ENCODE measurements at regions not wholly inside any gene's neighbourhood (a gene's known extent, or its start where the extent isn't known, plus 50 kb on each side); places are given as distances from the start of the nearest gene placed in this dataset.

DNA sequence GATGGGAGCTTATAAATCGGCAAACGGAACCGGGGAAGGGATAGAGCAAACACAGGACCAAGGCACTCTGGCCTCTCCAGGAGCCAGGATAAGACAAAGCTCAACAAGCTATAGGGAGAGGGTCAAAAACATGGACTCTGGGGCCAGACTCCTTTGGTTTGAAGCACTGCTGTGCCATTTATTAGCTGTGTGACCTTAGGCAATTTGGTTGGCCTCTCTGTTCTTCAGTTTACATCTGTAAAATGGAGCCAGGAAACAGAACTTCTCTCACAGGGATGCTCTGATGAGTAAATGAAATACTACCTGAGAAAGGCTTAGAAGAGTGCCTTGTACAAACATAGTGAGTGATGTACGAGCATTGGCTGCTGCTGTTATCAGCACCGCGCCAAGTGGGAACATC lies 213.3 kb upstream of the PWP1 start:
- TF ChIP-seq, protein P1, sequence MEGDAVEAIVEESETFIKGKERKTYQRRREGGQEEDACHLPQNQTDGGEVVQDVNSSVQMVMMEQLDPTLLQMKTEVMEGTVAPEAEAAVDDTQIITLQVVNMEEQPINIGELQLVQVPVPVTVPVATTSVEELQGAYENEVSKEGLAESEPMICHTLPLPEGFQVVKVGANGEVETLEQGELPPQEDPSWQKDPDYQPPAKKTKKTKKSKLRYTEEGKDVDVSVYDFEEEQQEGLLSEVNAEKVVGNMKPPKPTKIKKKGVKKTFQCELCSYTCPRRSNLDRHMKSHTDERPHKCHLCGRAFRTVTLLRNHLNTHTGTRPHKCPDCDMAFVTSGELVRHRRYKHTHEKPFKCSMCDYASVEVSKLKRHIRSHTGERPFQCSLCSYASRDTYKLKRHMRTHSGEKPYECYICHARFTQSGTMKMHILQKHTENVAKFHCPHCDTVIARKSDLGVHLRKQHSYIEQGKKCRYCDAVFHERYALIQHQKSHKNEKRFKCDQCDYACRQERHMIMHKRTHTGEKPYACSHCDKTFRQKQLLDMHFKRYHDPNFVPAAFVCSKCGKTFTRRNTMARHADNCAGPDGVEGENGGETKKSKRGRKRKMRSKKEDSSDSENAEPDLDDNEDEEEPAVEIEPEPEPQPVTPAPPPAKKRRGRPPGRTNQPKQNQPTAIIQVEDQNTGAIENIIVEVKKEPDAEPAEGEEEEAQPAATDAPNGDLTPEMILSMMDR (conservative IDR thresholded peaks at IDR 0.05 in 1 of 2, IDR thresholded peaks at IDR 0.05 in 1 of 2; ENCODE audit: low read depth in 1 of 2, low read length in 2 of 2) = no peak
- no peak for TF ChIP-seq EZH2 (IDR thresholded peaks at IDR 0.05; ENCODE audit: low read length, missing control alignments)

All from fibroblast of lung (primary cell).